Mesothelial cell of epicardium (in vitro differentiated cells): ENCODE measurements at regions not wholly inside any gene's neighbourhood (a gene's known extent, or its start where the extent isn't known, plus 50 kb on each side); places are given as distances from the start of the nearest gene placed in this dataset.

Source experiments
- DNase-seq, 2 experiments: peaks; one replicate each; pipeline ENCODE4 v3.0.0; 2021; ENCODE audit warnings: low spot score in 2 of 2; ENCODE audit not compliant: unreplicated experiment in 2 of 2
- H3K27ac Mint-ChIP-seq: 2 replicates; pipeline ENCODE4 v1.8.0; 2021; ENCODE audit warnings: mixed read lengths
- H3K27me3 Mint-ChIP-seq: 2 replicates; pipeline ENCODE4 v1.8.0; 2021; ENCODE audit warnings: low read depth, mixed read lengths
- H3K36me3 Mint-ChIP-seq: 2 replicates; pipeline ENCODE4 v1.8.0; 2021; ENCODE audit warnings: mixed read lengths
- H3K4me1 Mint-ChIP-seq: 2 replicates; pipeline ENCODE4 v1.8.0; 2021; ENCODE audit warnings: mixed read lengths
- H3K4me3 Mint-ChIP-seq: 2 replicates; pipeline ENCODE4 v1.8.0; 2021; ENCODE audit warnings: mild to moderate bottlenecking, moderate library complexity, mixed read lengths
- H3K9me3 Mint-ChIP-seq: 2 replicates; pipeline ENCODE4 v1.8.0; 2021; ENCODE audit warnings: mixed read lengths
- CTCF ChIP-seq: fragments of 200-600 bp; sonication (generic); IDR thresholded peaks from one replicate; pipeline ENCODE4 v1.5.0; 2021; ENCODE audit warnings: antibody characterized with exemption; ENCODE audit not compliant: unreplicated experiment

- no peak for TF ChIP-seq CTCF
- H3K4me1 Mint-ChIP-seq, result no peaks in the 10 kb centered on the region
- no peak overlapping the region for H3K4me3 Mint-ChIP-seq
- no peaks in the 10 kb centered on the region for H3K9me3 Mint-ChIP-seq
- no peak overlapping the region for H3K27ac Mint-ChIP-seq
- no peaks in the 10 kb centered on the region for H3K36me3 Mint-ChIP-seq
- H3K27me3 Mint-ChIP-seq, result peaks cover 89% of the 10 kb centered on the region
- DNase-seq, result no peak
These were observed 137.7 kb downstream of the SOX1 start for GRCh38 chr13:112204346-112205327.

GRCh38 chr13:112205990-112206389 lies 139.0 kb downstream of the SOX1 start:
- H3K4me3 Mint-ChIP-seq, result no peak overlapping the region
- no peak for DNase-seq
- H3K4me1 Mint-ChIP-seq, result no peaks in the 10 kb centered on the region

GRCh38 chr13:112207129-112207528 lies 140.2 kb downstream of the SOX1 start:
- Mint-ChIP-seq H3K27me3 (peaks cover 90% of the 10 kb centered on the region), H3K4me3 (no peak overlapping the region), H3K9me3 (no peaks in the 10 kb centered on the region), H3K4me1 (no peaks in the 10 kb centered on the region), H3K36me3 (no peaks in the 10 kb centered on the region), H3K27ac (no peak overlapping the region)
- no peak for TF ChIP-seq CTCF
- no peak for DNase-seq

More at GRCh38 chr13:112205990-112206389, 139.0 kb downstream of the SOX1 start:
- no peak for TF ChIP-seq CTCF
- no peaks in the 10 kb centered on the region for H3K36me3 Mint-ChIP-seq
- no peaks in the 10 kb centered on the region for H3K9me3 Mint-ChIP-seq
- H3K27ac Mint-ChIP-seq, result no peak overlapping the region
- peaks cover 90% of the 10 kb centered on the region for H3K27me3 Mint-ChIP-seq

GRCh38 chr13:112208656-112209055 lies 141.7 kb downstream of the SOX1 start:
- Mint-ChIP-seq H3K27ac (no peak overlapping the region), H3K4me1 (no peaks in the 10 kb centered on the region), H3K9me3 (no peaks in the 10 kb centered on the region), H3K36me3 (no peaks in the 10 kb centered on the region), H3K4me3 (no peak overlapping the region), H3K27me3 (peaks cover 89% of the 10 kb centered on the region)
- no peak for DNase-seq
- no peak for TF ChIP-seq CTCF

- no peaks in the 10 kb centered on the region for H3K4me1 Mint-ChIP-seq
- no peak overlapping the region for H3K27ac Mint-ChIP-seq
- peaks cover 88% of the 10 kb centered on the region for H3K27me3 Mint-ChIP-seq
- DNase-seq, result no peak
- no peaks in the 10 kb centered on the region for H3K9me3 Mint-ChIP-seq
- no peak for TF ChIP-seq CTCF
- H3K36me3 Mint-ChIP-seq, result no peaks in the 10 kb centered on the region
- no peak overlapping the region for H3K4me3 Mint-ChIP-seq
These were observed 142.3 kb downstream of the SOX1 start for GRCh38 chr13:112209266-112209665.
